Spleen (tissue), 11 donors: ENCODE measurements at regions not wholly inside any gene's neighbourhood (a gene's known extent, or its start where the extent isn't known, plus 50 kb on each side); places are given as distances from the start of the nearest gene placed in this dataset.

Experiments used
- DNase-seq: peaks from one replicate; pipeline ENCODE4 v3.0.0-alpha.2; 2020
- H3K27ac ChIP-seq, 8 donors: fragments of 200-600 bp; sonication (generic) in 7 of 8; 1 replicate in 4 of 8; 2 replicates in 4 of 8; pipeline versions ENCODE4 v1.5.0 to v1.8.0; 2016 to 2021; ENCODE audit warnings: inconsistent platforms in 4 of 8, mild to moderate bottlenecking in 4 of 8, moderate library complexity in 1 of 8
- H3K27me3 ChIP-seq, 7 donors: fragments of 200-600 bp; sonication (generic) in 6 of 7; replicated peaks in 1 of 7; 1 replicate in 4 of 7; 2 replicates in 3 of 7; pipeline versions ENCODE4 v1.5.0 to v1.8.0; 2016 to 2021; ENCODE audit warnings: inconsistent platforms in 3 of 7, mild to moderate bottlenecking in 1 of 7
- H3K36me3 ChIP-seq, 6 donors: fragments of 200-600 bp; sonication (generic) in 5 of 6; 1 replicate in 4 of 6; 2 replicates in 2 of 6; pipeline versions ENCODE4 v1.5.0 to v1.8.0; 2016 to 2021; ENCODE audit warnings: inconsistent platforms in 2 of 6
- H3K4me1 ChIP-seq, 6 donors: fragments of 200-600 bp; sonication (generic) in 5 of 6; 1 replicate in 3 of 6; 2 replicates in 3 of 6; pipeline versions ENCODE4 v1.5.0 to v1.8.0; 2016 to 2021; ENCODE audit warnings: inconsistent platforms in 3 of 6
- H3K4me3 ChIP-seq, 8 donors: fragments of 200-600 bp; sonication (generic) in 7 of 8; 1 replicate in 4 of 8; 2 replicates in 4 of 8; pipeline versions ENCODE4 v1.5.0 to v1.8.0; 2016 to 2021; ENCODE audit warnings: inconsistent platforms in 4 of 8, mild to moderate bottlenecking in 4 of 8, moderate library complexity in 2 of 8
- H3K9me3 ChIP-seq, 8 donors: fragments of 200-600 bp; sonication (generic) in 7 of 8; 1 replicate in 4 of 8; 2 replicates in 4 of 8; pipeline versions ENCODE4 v1.5.0 to v1.8.0; 2016 to 2021; ENCODE audit warnings: inconsistent platforms in 4 of 8
- POLR2A ChIP-seq, 3 donors: fragments of 450-650 bp; IDR thresholded peaks; one replicate each; pipeline ENCODE4 v1.5.1; 2017; ENCODE audit warnings: antibody characterized with exemption in 3 of 3, mild to moderate bottlenecking in 1 of 3
- POLR2AphosphoS5 ChIP-seq, 3 donors: sonication (generic); formaldehyde crosslinking; IDR thresholded peaks; one replicate each; pipeline ENCODE4 v1.5.1; 2017; ENCODE audit warnings: antibody characterized with exemption in 3 of 3
- WGBS, 5 donors: extraction: QIAGEN DNeasy Blood & Tissue Kit in 3 of 5; methylation state at CpG; one replicate each; pipeline versions ENCODE4 v1.1.5 to v1.1.7; 2013 to 2018; 5-methylcytosine and 5-hydroxymethylcytosine counted together
- intact Hi-C: fragments of 100-400 bp; cut with DNase I; formaldehyde crosslinking; loops from one replicate; pipeline ENCODE4 v1.15.0; 2023; ENCODE audit warnings: low total_unique reads
- TF ChIP-seq, protein P1 (sequence below), 11 experiments: fragments of 200-600 bp in 7 of 11; fragments of 450-650 bp in 4 of 11; sonication (generic) in 4 of 11; IDR thresholded peaks in 8 of 11; conservative IDR thresholded peaks in 3 of 11; 1 replicate in 7 of 11; 2 replicates in 4 of 11; pipeline versions ENCODE4 v1.4.0 to v1.8.0; 2016 to 2021; ENCODE audit warnings: antibody characterized with exemption in 11 of 11, inconsistent platforms in 4 of 11, mild to moderate bottlenecking in 1 of 11
- donor health status: healthy with polysubstance abuse.
- donor health status: DM: no; HTN: no; CAD: no; lungs with moderate emphysema.
- donor health status: DM: no; HTN: no; CAD: no.
- donor health status: Bipolar disorder and iron deficiency.
- donor health status: healthy.
- donor health status: DM: no; HTN: no; CAD: no.
- donor health status: DM: yes; HTN: yes; CAD: no.

DNA sequence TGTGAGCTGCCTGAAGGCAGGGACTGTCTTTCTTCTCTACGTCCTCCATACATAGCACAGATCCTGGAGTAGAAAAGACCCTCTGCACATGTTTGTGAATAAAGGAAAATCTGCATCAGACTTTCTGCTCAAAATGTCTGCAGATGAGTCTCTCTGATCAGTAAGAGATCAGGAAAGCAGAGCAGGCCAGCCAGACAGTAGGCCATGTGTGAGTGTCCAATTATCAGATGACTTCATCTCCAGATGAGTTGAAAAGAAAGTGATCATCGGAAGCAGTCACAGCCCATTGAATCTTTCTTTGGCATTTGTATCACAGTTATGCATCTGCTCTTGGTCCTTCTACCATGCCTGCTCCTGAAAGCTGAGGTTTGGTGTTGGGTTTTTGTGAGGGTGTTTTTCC lies 298.7 kb upstream of the NCAM1 start:
- Histone ChIP-seq H3K4me1 (no peaks in the 10 kb centered on the region), H3K4me3 (no peak overlapping the region), H3K9me3 (peaks cover 0 to 5% (median 0%) of the 10 kb centered on the region in 8 donors), H3K27ac (no peak overlapping the region), H3K36me3 (no peaks in the 10 kb centered on the region), H3K27me3 (no peaks in the 10 kb centered on the region)
- TF ChIP-seq, protein P1, sequence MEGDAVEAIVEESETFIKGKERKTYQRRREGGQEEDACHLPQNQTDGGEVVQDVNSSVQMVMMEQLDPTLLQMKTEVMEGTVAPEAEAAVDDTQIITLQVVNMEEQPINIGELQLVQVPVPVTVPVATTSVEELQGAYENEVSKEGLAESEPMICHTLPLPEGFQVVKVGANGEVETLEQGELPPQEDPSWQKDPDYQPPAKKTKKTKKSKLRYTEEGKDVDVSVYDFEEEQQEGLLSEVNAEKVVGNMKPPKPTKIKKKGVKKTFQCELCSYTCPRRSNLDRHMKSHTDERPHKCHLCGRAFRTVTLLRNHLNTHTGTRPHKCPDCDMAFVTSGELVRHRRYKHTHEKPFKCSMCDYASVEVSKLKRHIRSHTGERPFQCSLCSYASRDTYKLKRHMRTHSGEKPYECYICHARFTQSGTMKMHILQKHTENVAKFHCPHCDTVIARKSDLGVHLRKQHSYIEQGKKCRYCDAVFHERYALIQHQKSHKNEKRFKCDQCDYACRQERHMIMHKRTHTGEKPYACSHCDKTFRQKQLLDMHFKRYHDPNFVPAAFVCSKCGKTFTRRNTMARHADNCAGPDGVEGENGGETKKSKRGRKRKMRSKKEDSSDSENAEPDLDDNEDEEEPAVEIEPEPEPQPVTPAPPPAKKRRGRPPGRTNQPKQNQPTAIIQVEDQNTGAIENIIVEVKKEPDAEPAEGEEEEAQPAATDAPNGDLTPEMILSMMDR (IDR thresholded peaks at IDR 0.05 in 8 of 11, conservative IDR thresholded peaks at IDR 0.05 in 3 of 11) = no peak
- no peak for TF ChIP-seq POLR2AphosphoS5 (IDR thresholded peaks at IDR 0.05)
- no peak for TF ChIP-seq POLR2A (IDR thresholded peaks at IDR 0.05)
- WGBS, 5 donors = 89 to 100% (median 93%) methylated on average over 2 of the region's 2 CpGs
- no peak for DNase-seq
- intact Hi-C loops = no loop called here

DNA sequence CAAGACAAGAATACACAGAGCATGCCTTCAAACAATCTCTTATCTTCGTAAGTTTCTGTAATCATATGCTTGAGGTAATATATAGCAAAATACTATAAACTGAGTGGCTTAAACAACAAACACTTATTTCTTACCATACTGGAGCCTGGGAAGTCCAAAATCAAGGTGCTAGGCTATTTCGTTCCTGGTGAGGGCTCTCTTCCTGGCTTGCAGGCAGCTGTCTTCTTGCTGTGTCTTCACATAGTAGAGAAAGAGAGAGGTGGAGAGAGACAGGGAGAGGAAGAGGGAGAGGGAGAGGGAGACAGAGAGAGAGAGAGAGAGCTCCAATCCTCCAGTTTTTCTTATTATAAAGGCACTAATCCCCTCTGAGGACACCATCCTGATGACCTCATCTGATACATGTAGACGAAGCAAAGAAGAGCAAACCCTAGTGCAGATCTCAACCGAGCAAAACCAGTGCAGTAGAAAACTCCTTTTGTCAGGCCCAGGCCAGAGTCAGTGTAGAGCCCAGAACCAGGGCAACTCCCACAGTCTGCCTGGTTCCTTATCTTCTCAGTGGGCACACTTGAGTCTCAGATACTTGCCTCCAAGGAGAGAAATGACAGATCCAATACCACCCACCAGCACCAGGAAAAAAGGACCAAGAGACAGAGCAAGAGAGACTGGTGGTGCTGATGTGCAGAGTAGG lies 297.1 kb upstream of the NCAM1 start:
- Histone ChIP-seq H3K4me1 (no peaks in the 10 kb centered on the region), H3K27me3 (no peaks in the 10 kb centered on the region), H3K27ac (no peak overlapping the region), H3K36me3 (no peaks in the 10 kb centered on the region), H3K4me3 (no peak overlapping the region), H3K9me3 (peaks cover 0 to 5% (median 0%) of the 10 kb centered on the region in 8 donors)
- intact Hi-C loops = no loop called here
- no peak for TF ChIP-seq POLR2A (IDR thresholded peaks at IDR 0.05)
- no peak for DNase-seq
- WGBS, 5 donors = 79 to 87% (median 85%) methylated on average over 4 of the region's 4 CpGs

- Histone ChIP-seq H3K27ac (no peak overlapping the region), H3K27me3 (peaks cover 0 to 3% (median 0%) of the 10 kb centered on the region in 7 donors), H3K4me3 (no peak overlapping the region), H3K4me1 (no peaks in the 10 kb centered on the region), H3K9me3 (peaks cover 0 to 5% (median 0%) of the 10 kb centered on the region in 8 donors), H3K36me3 (no peaks in the 10 kb centered on the region)
- TF ChIP-seq POLR2AphosphoS5 (IDR thresholded peaks at IDR 0.05) = no peak
- no peak for TF ChIP-seq POLR2A (IDR thresholded peaks at IDR 0.05)
- TF ChIP-seq, protein P1 (IDR thresholded peaks at IDR 0.05 in 8 of 11, conservative IDR thresholded peaks at IDR 0.05 in 3 of 11) = no peak
- DNase-seq = no peak
- whole genome bisulfite sequencing, 5 donors = 64 to 84% (median 70%) methylated on average over 2 of the region's 2 CpGs
- intact Hi-C loops = no loop called here
Observed at GRCh38 chr11:112665291-112665690, 295.9 kb upstream of the NCAM1 start.

DNA sequence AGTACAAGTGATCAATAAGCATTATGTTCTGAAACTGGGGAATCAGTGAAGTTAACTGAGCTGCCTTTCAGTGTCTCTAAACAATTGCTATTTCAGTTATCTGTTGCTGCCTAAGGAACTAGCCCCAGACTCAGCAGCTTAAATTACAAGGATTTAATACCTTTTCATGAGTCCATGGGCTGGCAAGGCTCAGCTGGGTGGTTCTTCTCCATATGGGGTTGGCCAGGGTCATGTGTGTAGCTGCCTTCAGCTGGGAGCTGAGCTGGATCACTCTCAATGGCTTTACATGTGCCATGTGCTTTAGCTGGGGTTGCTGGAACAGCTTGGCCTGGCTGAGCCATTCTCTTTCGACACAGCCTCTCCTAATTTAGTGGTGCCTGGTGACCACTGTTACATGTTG lies 295.0 kb upstream of the NCAM1 start:
- no peak for TF ChIP-seq POLR2AphosphoS5 (IDR thresholded peaks at IDR 0.05)
- TF ChIP-seq POLR2A (IDR thresholded peaks at IDR 0.05) = no peak
- TF ChIP-seq, protein P1 (IDR thresholded peaks at IDR 0.05 in 8 of 11, conservative IDR thresholded peaks at IDR 0.05 in 3 of 11) = no peak
- Histone ChIP-seq H3K36me3 (no peaks in the 10 kb centered on the region), H3K27me3 (peaks cover 0 to 10% (median 0%) of the 10 kb centered on the region in 7 donors), H3K4me3 (no peak overlapping the region), H3K9me3 (peaks cover 0 to 5% (median 0%) of the 10 kb centered on the region in 8 donors), H3K27ac (no peak overlapping the region), H3K4me1 (no peaks in the 10 kb centered on the region)
- no peak for DNase-seq
- intact Hi-C loops = no loop called here
- 84 to 100% (median 91%) methylated on average over 1 of the region's 1 CpG for WGBS, 5 donors
